B cell (primary cell): ENCODE measurements at regions not wholly inside any gene's neighbourhood (a gene's known extent, or its start where the extent isn't known, plus 50 kb on each side); places are given as distances from the start of the nearest gene placed in this dataset.

Source experiments
- ATAC-seq: fragments of 200-7000 bp; cut with Tn5 transposase; one replicate; pipeline ENCODE4 v1.10.0; 2021; ENCODE audit warnings: low read depth, mild to moderate bottlenecking, moderate number of reproducible peaks, moderate library complexity
- CTCF ChIA-PET: fragments of 350-600 bp; sonication (Branson Sonifier 250); formaldehyde crosslinking; loops from one replicate; lab custom pipeline; 2021; ENCODE audit warnings: antibody characterized with exemption, inconsistent platforms; lab: Charles Lee
- POLR2A ChIA-PET: fragments of 350-600 bp; sonication (Branson Sonifier 250); formaldehyde crosslinking; loops from one replicate; lab custom pipeline; 2021; ENCODE audit warnings: antibody characterized with exemption; lab: Charles Lee
- DNase-seq: peaks from one replicate; pipeline ENCODE4 v3.0.0; 2013
- H2AFZ ChIP-seq: 2 replicates; pipeline ENCODE4 v1.6.1; 2012; ENCODE audit warnings: mild to moderate bottlenecking, low read depth, low read length; ENCODE audit not compliant: insufficient read depth, poor library complexity, severe bottlenecking
- H3K27ac ChIP-seq, 2 donors: 1 replicate in 1 of 2; 2 replicates in 1 of 2; pipeline ENCODE4 v1.5.1; 2012 to 2013; ENCODE audit warnings: low read length in 2 of 2, mild to moderate bottlenecking in 2 of 2, moderate library complexity in 1 of 2
- H3K27me3 ChIP-seq, 4 experiments: fragments of 200-600 bp in 1 of 4; sonication (generic) in 1 of 4; replicated peaks in 1 of 4; 1 replicate in 2 of 4; 2 replicates in 2 of 4; pipeline versions ENCODE4 v1.6.1 to v1.7.0; 2013 to 2016; ENCODE audit warnings: low read length in 3 of 4, mild to moderate bottlenecking in 2 of 4, mixed read lengths in 1 of 4, moderate library complexity in 1 of 4; ENCODE audit not compliant: insufficient read depth in 4 of 4, control insufficient read depth in 3 of 4; ENCODE audit errors: control extremely low read depth in 1 of 4
- H3K36me3 ChIP-seq, 2 experiments: replicated peaks in 1 of 2; 1 replicate in 1 of 2; 2 replicates in 1 of 2; pipeline versions ENCODE4 v1.6.1 to v1.7.1; 2013; ENCODE audit warnings: low read length in 1 of 2; ENCODE audit not compliant: insufficient read depth in 2 of 2, control insufficient read depth in 1 of 2; ENCODE audit errors: control extremely low read depth in 1 of 2, extremely low read depth in 1 of 2
- H3K4me1 ChIP-seq, 2 donors: fragments of 200-600 bp in 1 of 2; sonication (generic) in 1 of 2; 1 replicate in 1 of 2; 2 replicates in 1 of 2; pipeline versions ENCODE4 v1.5.1 to v1.6.1; 2013 to 2017; ENCODE audit warnings: low read length in 2 of 2; ENCODE audit not compliant: control insufficient read depth in 2 of 2, insufficient read depth in 2 of 2
- H3K4me2 ChIP-seq: replicated peaks from 2 replicates; pipeline ENCODE3; 2012; ENCODE audit warnings: mild to moderate bottlenecking, low read depth, low read length; ENCODE audit not compliant: poor library complexity, severe bottlenecking
- H3K4me3 ChIP-seq, 5 experiments: fragments of 200-600 bp in 1 of 5; sonication (generic) in 1 of 5; 1 replicate in 3 of 5; 2 replicates in 2 of 5; pipeline versions ENCODE4 v1.5.1 to v1.7.0; 2011 to 2016; ENCODE audit warnings: low read length in 4 of 5, mild to moderate bottlenecking in 4 of 5, low read depth in 2 of 5, control low read depth in 1 of 5, moderate library complexity in 1 of 5; ENCODE audit not compliant: insufficient read depth in 1 of 5; ENCODE audit errors: control extremely low read depth in 1 of 5, extremely low read depth in 1 of 5
- H3K79me2 ChIP-seq: fragments of 200-600 bp; sonication (generic); one replicate; pipeline ENCODE4 v1.6.0; 2016; ENCODE audit warnings: low read length; ENCODE audit not compliant: control insufficient read depth, insufficient read depth
- H3K9ac ChIP-seq: fragments of 200-600 bp; sonication (generic); 2 replicates; pipeline ENCODE4 v1.6.1; 2017; ENCODE audit warnings: mild to moderate bottlenecking, low read length, moderate library complexity
- H3K9me3 ChIP-seq, 3 donors: one replicate each; pipeline versions ENCODE4 v1.6.1 to v1.7.1; 2013; ENCODE audit warnings: low read length in 2 of 3; ENCODE audit not compliant: control insufficient read depth in 2 of 3, insufficient read depth in 1 of 3; ENCODE audit errors: control extremely low read depth in 1 of 3
- H4K20me1 ChIP-seq: 2 replicates; pipeline ENCODE4 v1.6.0; 2012; ENCODE audit warnings: mild to moderate bottlenecking, low read length; ENCODE audit not compliant: insufficient read depth, control insufficient read depth, poor library complexity, severe bottlenecking
- H3K27ac Mint-ChIP-seq: one replicate; pipeline ENCODE4 v1.8.0; 2021; ENCODE audit warnings: mixed read lengths
- H3K27me3 Mint-ChIP-seq: one replicate; pipeline ENCODE4 v1.8.0; 2021; ENCODE audit warnings: mixed read lengths
- H3K4me1 Mint-ChIP-seq: one replicate; pipeline ENCODE4 v1.8.0; 2021; ENCODE audit warnings: mixed read lengths
- H3K4me3 Mint-ChIP-seq: one replicate; pipeline ENCODE4 v1.8.0; 2021; ENCODE audit warnings: mixed read lengths
- H3K9me3 Mint-ChIP-seq: one replicate; pipeline ENCODE4 v1.8.0; 2022; ENCODE audit warnings: mixed read lengths; ENCODE audit not compliant: insufficient read depth
- EZH2 ChIP-seq: IDR thresholded peaks from 2 replicates; pipeline ENCODE4 v1.6.1; 2012; ENCODE audit warnings: borderline replicate concordance, low read depth, mild to moderate bottlenecking, moderate library complexity, low read length; ENCODE audit not compliant: insufficient read depth, poor library complexity, severe bottlenecking
- WGBS: methylation state at CpG from one replicate; pipeline ENCODE4 v1.1.5; 2013; ENCODE audit warnings: missing lambda C conversion rate; ENCODE audit not compliant: insufficient coverage; 5-methylcytosine and 5-hydroxymethylcytosine counted together
- intact Hi-C: fragments of 100-400 bp; cut with micrococcal nuclease; formaldehyde crosslinking; loops from one replicate; pipeline ENCODE4 v1.10.0; 2022
- TF ChIP-seq, protein P1 (sequence below): fragments of 200-600 bp; IDR thresholded peaks from one replicate; pipeline ENCODE4 v1.8.0; 2022; ENCODE audit warnings: antibody characterized with exemption, mild to moderate bottlenecking

DNA sequence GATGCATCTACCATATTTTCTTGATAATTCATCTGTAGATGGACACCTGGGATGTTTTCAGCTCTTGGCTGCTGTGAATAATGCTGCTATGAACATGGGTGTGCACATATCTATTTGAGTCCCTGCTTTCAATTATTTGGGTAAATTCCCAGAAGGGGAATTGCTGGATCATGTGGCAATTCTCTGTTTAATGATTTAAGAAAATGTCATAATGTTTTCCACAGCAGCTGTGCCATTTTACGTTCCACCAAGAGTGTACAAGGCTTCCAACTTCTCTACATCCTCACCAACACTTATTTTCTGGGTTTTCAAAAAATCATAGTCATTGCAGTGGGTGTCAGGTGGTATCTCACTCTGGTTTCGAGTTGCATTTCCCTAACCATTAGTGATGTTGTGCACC lies 64.4 kb downstream of the NSMCE3 start:
- intact Hi-C loops, result no loop called here
- H3K4me2 ChIP-seq, result no peak overlapping the region
- H3K27me3 ChIP-seq, result peaks cover 0 to 2% (median 0%) of the 10 kb centered on the region in 4 experiments
- H3K4me3 ChIP-seq, result no peak overlapping the region
- H3K27ac ChIP-seq, result no peak overlapping the region
- Mint-ChIP-seq H3K4me1 (no peaks in the 10 kb centered on the region), H3K4me3 (no peak overlapping the region), H3K9me3 (peaks cover 2% of the 10 kb centered on the region), H3K27ac (no peak overlapping the region), H3K27me3 (peaks cover 16% of the 10 kb centered on the region)
- H2AFZ ChIP-seq, result no peak overlapping the region
- no peak overlapping the region for H3K9ac ChIP-seq
- ChIA-PET POLR2A (interaction anchor here (0.6 kb wide), 1 partner anchor 176 kb away, joined by 3 read pairs; no protein-coding TSS in a partner anchor), CTCF (no interaction called here)
- WGBS, result no CpG with 5 or more reads among the region's 2 CpGs
- H3K79me2 ChIP-seq, result no peaks in the 10 kb centered on the region
- no peaks in the 10 kb centered on the region for H3K36me3 ChIP-seq
- ATAC-seq, result no peak
- DNase-seq, result no peak
- no peaks in the 10 kb centered on the region for H4K20me1 ChIP-seq
- H3K4me1 ChIP-seq, result no peaks in the 10 kb centered on the region
- TF ChIP-seq, protein P1, sequence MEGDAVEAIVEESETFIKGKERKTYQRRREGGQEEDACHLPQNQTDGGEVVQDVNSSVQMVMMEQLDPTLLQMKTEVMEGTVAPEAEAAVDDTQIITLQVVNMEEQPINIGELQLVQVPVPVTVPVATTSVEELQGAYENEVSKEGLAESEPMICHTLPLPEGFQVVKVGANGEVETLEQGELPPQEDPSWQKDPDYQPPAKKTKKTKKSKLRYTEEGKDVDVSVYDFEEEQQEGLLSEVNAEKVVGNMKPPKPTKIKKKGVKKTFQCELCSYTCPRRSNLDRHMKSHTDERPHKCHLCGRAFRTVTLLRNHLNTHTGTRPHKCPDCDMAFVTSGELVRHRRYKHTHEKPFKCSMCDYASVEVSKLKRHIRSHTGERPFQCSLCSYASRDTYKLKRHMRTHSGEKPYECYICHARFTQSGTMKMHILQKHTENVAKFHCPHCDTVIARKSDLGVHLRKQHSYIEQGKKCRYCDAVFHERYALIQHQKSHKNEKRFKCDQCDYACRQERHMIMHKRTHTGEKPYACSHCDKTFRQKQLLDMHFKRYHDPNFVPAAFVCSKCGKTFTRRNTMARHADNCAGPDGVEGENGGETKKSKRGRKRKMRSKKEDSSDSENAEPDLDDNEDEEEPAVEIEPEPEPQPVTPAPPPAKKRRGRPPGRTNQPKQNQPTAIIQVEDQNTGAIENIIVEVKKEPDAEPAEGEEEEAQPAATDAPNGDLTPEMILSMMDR, result no peak
- no peak for TF ChIP-seq EZH2
- H3K9me3 ChIP-seq, result peaks cover 0 to 13% (median 0%) of the 10 kb centered on the region in 3 donors

DNA sequence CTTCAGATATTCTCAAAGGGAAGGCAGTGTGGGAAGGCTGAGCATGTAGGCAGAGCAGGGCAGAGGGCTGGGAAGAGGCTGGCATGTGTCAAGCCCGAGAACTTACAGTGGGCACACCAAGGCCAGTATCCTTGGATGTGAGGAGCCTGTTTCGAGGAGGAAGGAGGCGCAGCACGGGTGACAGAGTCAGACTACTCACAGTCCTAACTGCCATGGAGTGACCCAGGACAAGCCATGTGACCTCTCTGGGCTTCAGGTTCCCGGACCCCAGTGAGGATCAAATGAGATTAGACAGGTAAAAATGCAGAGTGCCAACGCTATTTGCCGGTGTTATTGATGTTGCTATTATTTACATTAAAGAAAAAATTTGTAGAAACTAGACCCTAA lies 65.3 kb downstream of the NSMCE3 start:
- 98% methylated on average over 4 of the region's 7 CpGs for WGBS
- ChIA-PET CTCF (no interaction called here), POLR2A (no interaction called here)
- peaks cover 0 to 2% (median 0%) of the 10 kb centered on the region in 4 experiments for H3K27me3 ChIP-seq
- H3K4me1 ChIP-seq, result no peaks in the 10 kb centered on the region
- Mint-ChIP-seq H3K4me3 (no peak overlapping the region), H3K27me3 (peaks cover 16% of the 10 kb centered on the region), H3K4me1 (no peaks in the 10 kb centered on the region), H3K9me3 (peaks cover 2% of the 10 kb centered on the region), H3K27ac (no peak overlapping the region)
- H3K27ac ChIP-seq, result no peak overlapping the region
- H4K20me1 ChIP-seq, result no peaks in the 10 kb centered on the region
- intact Hi-C loops, result no loop called here
- no peaks in the 10 kb centered on the region for H3K36me3 ChIP-seq
- no peak for TF ChIP-seq EZH2
- TF ChIP-seq, protein P1, result no peak
- H3K9me3 ChIP-seq, result peaks cover 0 to 13% (median 0%) of the 10 kb centered on the region in 3 donors
- ATAC-seq (no peak), DNase-seq (no peak)
- no peak overlapping the region for H3K9ac ChIP-seq
- no peak overlapping the region for H2AFZ ChIP-seq
- no peak overlapping the region for H3K4me2 ChIP-seq
- H3K4me3 ChIP-seq, result no peak overlapping the region
- H3K79me2 ChIP-seq, result no peaks in the 10 kb centered on the region
